ENCODE measurements at regions not wholly inside any gene's neighbourhood (a gene's known extent, or its start where the extent isn't known, plus 50 kb on each side); places are given as distances from the start of the nearest gene placed in this dataset.

DNA sequence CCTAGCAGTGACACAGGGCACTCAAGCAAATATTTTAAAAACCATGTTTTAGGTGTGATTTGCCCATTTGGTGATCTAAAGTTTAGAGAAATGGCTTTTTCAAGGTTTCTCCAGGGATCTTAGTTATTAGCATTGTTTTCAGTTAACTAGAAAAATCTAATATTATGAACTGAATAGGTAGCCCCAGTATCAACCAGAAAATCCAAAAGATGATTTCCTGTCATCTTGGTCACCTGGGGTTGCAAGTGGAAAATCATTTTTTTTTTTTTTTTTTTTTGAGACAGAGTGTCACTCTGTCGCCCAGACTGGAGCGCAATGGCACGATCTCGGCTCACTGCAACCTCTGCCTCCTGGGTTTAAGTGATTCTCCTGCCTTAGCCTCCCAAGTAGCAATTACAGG, 106.6 kb upstream of the FMN2 start:
- no peak for ATAC-seq
- H3K36me3 ChIP-seq (ENCODE audit: control insufficient read depth, insufficient read depth, low read length) = no peaks in the 10 kb centered on the region
- BruUV-seq (replicated peaks) = no TSS peak
- TF ChIP-seq TCF7L2 (IDR thresholded peaks at IDR 0.05; ENCODE audit: low read depth, low read length) = no peak
- no peak for TF ChIP-seq SIN3A (IDR thresholded peaks at IDR 0.05; ENCODE audit: borderline replicate concordance, insufficient read depth, low read depth, low read length)
- no peak for TF ChIP-seq REST (IDR thresholded peaks at IDR 0.05; ENCODE audit: insufficient read depth in 1 of 2, low read depth in 2 of 2, low read length in 1 of 2)
- TF ChIP-seq CTCF (IDR thresholded peaks at IDR 0.05) = no peak
- no peak for TF ChIP-seq POLR2AphosphoS5 (IDR thresholded peaks at IDR 0.05; ENCODE audit: low read depth, low read length)
- in situ Hi-C loops (cut with HindIII; ENCODE audit: low pct_unique_long_range_greater_than_20kb, low sequenced_read_pairs) = no loop called here
- CTCF ChIA-PET = no interaction called here
- H3K27me3 ChIP-seq (ENCODE audit: control insufficient read depth, insufficient read depth, low read length) = no peaks in the 10 kb centered on the region
- H3K9me3 ChIP-seq (ENCODE audit: control insufficient read depth, insufficient read depth, low read depth, low read length) = no peaks in the 10 kb centered on the region
- POLR2A ChIA-PET = no interaction called here
- H3K4me1 ChIP-seq (ENCODE audit: control insufficient read depth, insufficient read depth, low read length) = no peaks in the 10 kb centered on the region
- intact Hi-C loops (cut with micrococcal nuclease; ENCODE audit: unreplicated experiment) = no loop called here
- H3K4me3 ChIP-seq (ENCODE audit: low read depth in 2 of 2, low read length in 2 of 2) = no peak overlapping the region
- no peak for DNase-seq (ENCODE audit: low read depth, low spot score)
- no peak overlapping the region for H3K27ac ChIP-seq (ENCODE audit: low read length)

GRCh38 chr1:239987103-239987745, 104.5 kb upstream of the FMN2 start:
- no peak for ATAC-seq
- intact Hi-C loops (cut with micrococcal nuclease; ENCODE audit: unreplicated experiment) (loop anchor here (2.0 kb wide), 1 partner anchor 36 kb away; no protein-coding TSS in a partner anchor), in situ Hi-C loops (cut with HindIII; ENCODE audit: low pct_unique_long_range_greater_than_20kb, low sequenced_read_pairs) (no loop called here)
- Histone ChIP-seq H3K4me3 (ENCODE audit: low read depth in 2 of 2, low read length in 2 of 2) (no peak overlapping the region), H3K27ac (ENCODE audit: low read length) (no peak overlapping the region), H3K36me3 (ENCODE audit: control insufficient read depth, insufficient read depth, low read length) (no peaks in the 10 kb centered on the region), H3K4me1 (ENCODE audit: control insufficient read depth, insufficient read depth, low read length) (no peaks in the 10 kb centered on the region), H3K27me3 (ENCODE audit: control insufficient read depth, insufficient read depth, low read length) (no peaks in the 10 kb centered on the region), H3K9me3 (ENCODE audit: control insufficient read depth, insufficient read depth, low read depth, low read length) (no peaks in the 10 kb centered on the region)
- POLR2A ChIA-PET = no interaction called here
- BruUV-seq (replicated peaks) = no TSS peak
- DNase-seq (ENCODE audit: low read depth, low spot score) = no peak
- CTCF ChIA-PET = no interaction called here
- TF ChIP-seq CTCF (IDR thresholded peaks at IDR 0.05) (peak; percentile 76; the same call in 1 of the 2 replicates), REST (IDR thresholded peaks at IDR 0.05; ENCODE audit: insufficient read depth in 1 of 2, low read depth in 2 of 2, low read length in 1 of 2) (no peak)
